Suprapubic skin (tissue), 4 donors: ENCODE measurements at regions not wholly inside any gene's neighbourhood (a gene's known extent, or its start where the extent isn't known, plus 50 kb on each side); places are given as distances from the start of the nearest gene placed in this dataset.

Experiments
- EP300 ChIP-seq: sonication (generic); formaldehyde crosslinking; IDR thresholded peaks from one replicate; pipeline ENCODE4 v1.6.1; 2017; ENCODE audit warnings: antibody characterized with exemption
- POLR2A ChIP-seq, 2 donors: fragments of 450-650 bp; IDR thresholded peaks; one replicate each; pipeline ENCODE4 v1.6.1; 2017; ENCODE audit warnings: antibody characterized with exemption in 2 of 2, mild to moderate bottlenecking in 2 of 2, moderate library complexity in 2 of 2
- POLR2AphosphoS5 ChIP-seq, 3 donors: sonication (generic); formaldehyde crosslinking; IDR thresholded peaks; one replicate each; pipeline ENCODE4 v1.6.1; 2017; ENCODE audit warnings: antibody characterized with exemption in 3 of 3
- TF ChIP-seq, protein P1 (sequence below), 2 donors: fragments of 200-600 bp in 1 of 2; fragments of 450-650 bp in 1 of 2; sonication (generic) in 1 of 2; IDR thresholded peaks; one replicate each; pipeline ENCODE4 v1.5.1; 2016 to 2019; ENCODE audit warnings: antibody characterized with exemption in 2 of 2, mild to moderate bottlenecking in 1 of 2, moderate library complexity in 1 of 2

GRCh38 chr2:120432293-120432975 lies 86.5 kb downstream of the INHBB start:
- TF ChIP-seq, protein P1, sequence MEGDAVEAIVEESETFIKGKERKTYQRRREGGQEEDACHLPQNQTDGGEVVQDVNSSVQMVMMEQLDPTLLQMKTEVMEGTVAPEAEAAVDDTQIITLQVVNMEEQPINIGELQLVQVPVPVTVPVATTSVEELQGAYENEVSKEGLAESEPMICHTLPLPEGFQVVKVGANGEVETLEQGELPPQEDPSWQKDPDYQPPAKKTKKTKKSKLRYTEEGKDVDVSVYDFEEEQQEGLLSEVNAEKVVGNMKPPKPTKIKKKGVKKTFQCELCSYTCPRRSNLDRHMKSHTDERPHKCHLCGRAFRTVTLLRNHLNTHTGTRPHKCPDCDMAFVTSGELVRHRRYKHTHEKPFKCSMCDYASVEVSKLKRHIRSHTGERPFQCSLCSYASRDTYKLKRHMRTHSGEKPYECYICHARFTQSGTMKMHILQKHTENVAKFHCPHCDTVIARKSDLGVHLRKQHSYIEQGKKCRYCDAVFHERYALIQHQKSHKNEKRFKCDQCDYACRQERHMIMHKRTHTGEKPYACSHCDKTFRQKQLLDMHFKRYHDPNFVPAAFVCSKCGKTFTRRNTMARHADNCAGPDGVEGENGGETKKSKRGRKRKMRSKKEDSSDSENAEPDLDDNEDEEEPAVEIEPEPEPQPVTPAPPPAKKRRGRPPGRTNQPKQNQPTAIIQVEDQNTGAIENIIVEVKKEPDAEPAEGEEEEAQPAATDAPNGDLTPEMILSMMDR (IDR thresholded peaks at IDR 0.05), result no peak
- TF ChIP-seq POLR2AphosphoS5 (IDR thresholded peaks at IDR 0.05), result no peak
- no peak for TF ChIP-seq POLR2A (IDR thresholded peaks at IDR 0.05)
- no peak for TF ChIP-seq EP300
